ENCODE measurements at regions not wholly inside any gene's neighbourhood (a gene's known extent, or its start where the extent isn't known, plus 50 kb on each side); places are given as distances from the start of the nearest gene placed in this dataset.

DNA sequence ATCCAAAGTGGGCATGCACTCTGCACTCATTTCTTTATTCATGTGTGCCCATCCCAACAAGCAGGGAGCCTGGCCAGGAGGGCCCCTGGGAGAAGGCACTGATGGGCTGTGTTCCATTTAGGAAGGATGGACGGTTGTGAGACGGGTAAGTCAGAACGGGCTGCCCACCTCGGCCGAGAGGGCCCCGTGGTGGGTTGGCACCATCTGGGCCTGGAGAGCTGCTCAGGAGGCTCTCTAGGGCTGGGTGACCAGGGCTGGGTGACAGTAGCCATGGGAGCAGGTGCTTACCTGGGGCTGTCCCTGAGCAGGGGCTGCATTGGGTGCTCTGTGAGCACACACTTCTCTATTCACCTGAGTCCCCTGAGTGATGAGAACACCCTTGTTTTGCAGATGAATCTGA, 129.3 kb upstream of the B3GAT1 start:
- FAIRE-seq: no peak

DNA sequence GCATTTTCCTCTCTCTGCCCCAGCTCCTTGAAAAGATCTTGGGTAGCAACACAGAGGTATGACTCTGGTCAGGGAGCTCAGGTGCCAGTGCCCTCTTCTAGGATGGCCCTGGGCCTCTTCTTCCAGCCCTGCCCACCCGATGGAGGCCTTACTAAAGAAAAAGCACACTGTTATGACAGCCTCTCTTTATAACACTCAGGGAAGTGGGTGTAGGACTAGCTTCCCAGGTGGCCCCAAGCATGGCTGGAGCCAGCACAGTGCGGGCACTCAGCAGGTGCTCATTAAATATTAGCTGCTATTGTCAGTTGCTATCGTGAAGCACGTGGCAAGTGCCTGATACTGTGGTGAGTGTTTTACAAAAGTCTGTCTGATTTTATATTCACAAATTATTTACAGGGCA, 127.2 kb upstream of the B3GAT1 start:
- Mint-ChIP-seq H3K27ac (ENCODE audit: unreplicated experiment) (no peak overlapping the region), H3K9me3 (ENCODE audit: unreplicated experiment) (peaks cover 11% of the 10 kb centered on the region), H3K36me3 (ENCODE audit: low read depth, unreplicated experiment) (no peaks in the 10 kb centered on the region), H3K4me3 (ENCODE audit: unreplicated experiment) (no peak overlapping the region), H3K27me3 (ENCODE audit: low read depth, unreplicated experiment) (peaks cover 57% of the 10 kb centered on the region), H3K4me1 (ENCODE audit: low read depth, unreplicated experiment) (peaks cover 6% of the 10 kb centered on the region)
- TF ChIP-seq EZH2 (IDR thresholded peaks at IDR 0.05; ENCODE audit: insufficient read depth, low read length): no peak
- TF ChIP-seq, protein P1, sequence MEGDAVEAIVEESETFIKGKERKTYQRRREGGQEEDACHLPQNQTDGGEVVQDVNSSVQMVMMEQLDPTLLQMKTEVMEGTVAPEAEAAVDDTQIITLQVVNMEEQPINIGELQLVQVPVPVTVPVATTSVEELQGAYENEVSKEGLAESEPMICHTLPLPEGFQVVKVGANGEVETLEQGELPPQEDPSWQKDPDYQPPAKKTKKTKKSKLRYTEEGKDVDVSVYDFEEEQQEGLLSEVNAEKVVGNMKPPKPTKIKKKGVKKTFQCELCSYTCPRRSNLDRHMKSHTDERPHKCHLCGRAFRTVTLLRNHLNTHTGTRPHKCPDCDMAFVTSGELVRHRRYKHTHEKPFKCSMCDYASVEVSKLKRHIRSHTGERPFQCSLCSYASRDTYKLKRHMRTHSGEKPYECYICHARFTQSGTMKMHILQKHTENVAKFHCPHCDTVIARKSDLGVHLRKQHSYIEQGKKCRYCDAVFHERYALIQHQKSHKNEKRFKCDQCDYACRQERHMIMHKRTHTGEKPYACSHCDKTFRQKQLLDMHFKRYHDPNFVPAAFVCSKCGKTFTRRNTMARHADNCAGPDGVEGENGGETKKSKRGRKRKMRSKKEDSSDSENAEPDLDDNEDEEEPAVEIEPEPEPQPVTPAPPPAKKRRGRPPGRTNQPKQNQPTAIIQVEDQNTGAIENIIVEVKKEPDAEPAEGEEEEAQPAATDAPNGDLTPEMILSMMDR (IDR thresholded peaks at IDR 0.05; ENCODE audit: insufficient read depth, low read depth, low read length): no peak
- no peak overlapping the region for H3K27ac ChIP-seq (ENCODE audit: low read depth, low read length)
- no peaks in the 10 kb centered on the region for H3K9me3 ChIP-seq (ENCODE audit: insufficient read depth, low read depth, low read length)
- no peaks in the 10 kb centered on the region for H4K20me1 ChIP-seq (ENCODE audit: insufficient read depth, low read length)
- no peaks in the 10 kb centered on the region for H3K79me2 ChIP-seq (ENCODE audit: insufficient read depth, low read length)
- no peaks in the 10 kb centered on the region for H3K27me3 ChIP-seq (ENCODE audit: insufficient read depth, low read length)
- no peaks in the 10 kb centered on the region for H3K36me3 ChIP-seq (ENCODE audit: insufficient read depth, low read length)
- FAIRE-seq (no peak), DNase-seq (ENCODE audit: low read depth) (no peak)
- no peak overlapping the region for H2AFZ ChIP-seq (ENCODE audit: low read depth, low read length)
- no peak overlapping the region for H3K4me2 ChIP-seq (ENCODE audit: low read length)
- H3K4me3 ChIP-seq (ENCODE audit: insufficient read depth, low read depth, low read length): no peak overlapping the region
- no peak overlapping the region for H3K9ac ChIP-seq (ENCODE audit: low read length)
- no peaks in the 10 kb centered on the region for H3K4me1 ChIP-seq (ENCODE audit: insufficient read depth, low read length)

More for the DNA sequence above, 129.3 kb upstream of the B3GAT1 start:
- Histone ChIP-seq H3K79me2 (ENCODE audit: insufficient read depth, low read length) (no peaks in the 10 kb centered on the region), H4K20me1 (ENCODE audit: insufficient read depth, low read length) (no peaks in the 10 kb centered on the region), H2AFZ (ENCODE audit: low read depth, low read length) (no peak overlapping the region), H3K36me3 (ENCODE audit: insufficient read depth, low read length) (no peaks in the 10 kb centered on the region), H3K4me2 (ENCODE audit: low read length) (no peak overlapping the region), H3K4me1 (ENCODE audit: insufficient read depth, low read length) (no peaks in the 10 kb centered on the region), H3K4me3 (ENCODE audit: insufficient read depth, low read depth, low read length) (no peak overlapping the region), H3K9ac (ENCODE audit: low read length) (no peak overlapping the region), H3K27ac (ENCODE audit: low read depth, low read length) (no peak overlapping the region), H3K27me3 (ENCODE audit: insufficient read depth, low read length) (no peaks in the 10 kb centered on the region), H3K9me3 (ENCODE audit: insufficient read depth, low read depth, low read length) (no peaks in the 10 kb centered on the region)
- DNase-seq (ENCODE audit: low read depth): no peak
- no peak overlapping the region for H3K27ac Mint-ChIP-seq (ENCODE audit: unreplicated experiment)
- H3K27me3 Mint-ChIP-seq (ENCODE audit: low read depth, unreplicated experiment): peaks cover 45% of the 10 kb centered on the region
- H3K4me1 Mint-ChIP-seq (ENCODE audit: low read depth, unreplicated experiment): peaks cover 6% of the 10 kb centered on the region
- H3K36me3 Mint-ChIP-seq (ENCODE audit: low read depth, unreplicated experiment): no peaks in the 10 kb centered on the region
- H3K9me3 Mint-ChIP-seq (ENCODE audit: unreplicated experiment): peaks cover 11% of the 10 kb centered on the region
- H3K4me3 Mint-ChIP-seq (ENCODE audit: unreplicated experiment): no peak overlapping the region
- TF ChIP-seq EZH2 (IDR thresholded peaks at IDR 0.05; ENCODE audit: insufficient read depth, low read length): no peak

DNA sequence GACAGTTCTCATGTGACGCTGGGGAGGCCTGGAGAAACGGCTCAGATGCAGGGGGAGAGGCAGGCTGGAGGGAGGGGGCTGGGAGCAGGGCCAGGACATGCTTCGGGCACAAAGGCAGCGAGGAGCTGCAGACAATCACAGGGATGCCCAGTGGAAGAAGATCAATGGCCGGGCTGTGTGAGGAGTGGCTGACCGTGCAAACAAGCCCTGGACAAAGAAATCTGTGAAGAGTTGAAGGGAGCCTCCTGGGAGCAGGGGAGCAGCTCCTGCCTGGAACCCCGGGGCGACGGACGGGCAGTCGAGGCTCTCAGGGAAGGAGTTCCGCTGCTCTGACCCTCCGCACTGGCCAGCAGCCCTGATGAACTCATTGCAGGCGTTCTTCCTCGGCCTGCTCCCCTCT, 126.7 kb upstream of the B3GAT1 start:
- Histone ChIP-seq H3K27me3 (ENCODE audit: insufficient read depth, low read length) (no peaks in the 10 kb centered on the region), H3K27ac (ENCODE audit: low read depth, low read length) (no peak overlapping the region), H4K20me1 (ENCODE audit: insufficient read depth, low read length) (no peaks in the 10 kb centered on the region)

More for the DNA sequence above, 126.7 kb upstream of the B3GAT1 start:
- Mint-ChIP-seq H3K36me3 (ENCODE audit: low read depth, unreplicated experiment) (no peaks in the 10 kb centered on the region), H3K27me3 (ENCODE audit: low read depth, unreplicated experiment) (peaks cover 62% of the 10 kb centered on the region), H3K27ac (ENCODE audit: unreplicated experiment) (no peak overlapping the region), H3K4me1 (ENCODE audit: low read depth, unreplicated experiment) (peaks cover under 1% of the 10 kb centered on the region), H3K9me3 (ENCODE audit: unreplicated experiment) (peaks cover 11% of the 10 kb centered on the region), H3K4me3 (ENCODE audit: unreplicated experiment) (no peak overlapping the region)
- Histone ChIP-seq H2AFZ (ENCODE audit: low read depth, low read length) (no peak overlapping the region), H3K36me3 (ENCODE audit: insufficient read depth, low read length) (no peaks in the 10 kb centered on the region), H3K4me3 (ENCODE audit: insufficient read depth, low read depth, low read length) (no peak overlapping the region), H3K9me3 (ENCODE audit: insufficient read depth, low read depth, low read length) (no peaks in the 10 kb centered on the region), H3K79me2 (ENCODE audit: insufficient read depth, low read length) (no peaks in the 10 kb centered on the region), H3K4me2 (ENCODE audit: low read length) (no peak overlapping the region), H3K9ac (ENCODE audit: low read length) (no peak overlapping the region), H3K4me1 (ENCODE audit: insufficient read depth, low read length) (no peaks in the 10 kb centered on the region)
- TF ChIP-seq EZH2 (IDR thresholded peaks at IDR 0.05; ENCODE audit: insufficient read depth, low read length): no peak
- TF ChIP-seq, protein P1 (IDR thresholded peaks at IDR 0.05; ENCODE audit: insufficient read depth, low read depth, low read length): no peak
- FAIRE-seq (no peak), DNase-seq (ENCODE audit: low read depth) (no peak)

Measured in astrocyte (in vitro differentiated cells and primary cell).